ENCODE measurements at regions not wholly inside any gene's neighbourhood (a gene's known extent, or its start where the extent isn't known, plus 50 kb on each side); places are given as distances from the start of the nearest gene placed in this dataset.

GRCh38 chr14:101116065-101116464 lies 212.5 kb upstream of the RTL1 start:
- TF ChIP-seq POLR2A (IDR thresholded peaks at IDR 0.05; ENCODE audit: low read depth, low read length) (no peak), POLR2AphosphoS5 (IDR thresholded peaks at IDR 0.05; ENCODE audit: low read depth, low read length) (no peak), TAF1 (IDR thresholded peaks at IDR 0.05; ENCODE audit: low read depth, low read length) (no peak), PAX5 (IDR thresholded peaks at IDR 0.05; ENCODE audit: insufficient read depth, low read length, severe bottlenecking) (no peak), SPI1 (IDR thresholded peaks at IDR 0.05; ENCODE audit: low read depth, low read length) (no peak)
